ENCODE measurements at regions not wholly inside any gene's neighbourhood (a gene's known extent, or its start where the extent isn't known, plus 50 kb on each side); places are given as distances from the start of the nearest gene placed in this dataset.
"Not testable (repeated sequence)": the region's sequence is repeated elsewhere in the genome, so short reads cannot be mapped to it uniquely, and the experiment has no call there.

GRCh38 chr4:183816077-183816476, 89.0 kb upstream of the STOX2 start:
- no peak for DNase-seq (ENCODE audit: low read depth)

GRCh38 chr4:183816882-183817509, 88.1 kb upstream of the STOX2 start:
- no peak for DNase-seq (ENCODE audit: low read depth)

GRCh38 chr4:183818591-183818990, 86.5 kb upstream of the STOX2 start:
- DNase-seq (ENCODE audit: low read depth): not testable (repeated sequence)

- DNase-seq (ENCODE audit: low read depth): no peak
Measured at GRCh38 chr4:183821076-183821853, 83.8 kb upstream of the STOX2 start.

- no peak for DNase-seq (ENCODE audit: low read depth)
Measured at GRCh38 chr4:183823434-183823833, 81.7 kb upstream of the STOX2 start.

GRCh38 chr4:183825346-183825745, 79.8 kb upstream of the STOX2 start:
- DNase-seq (ENCODE audit: low read depth): no peak

- DNase-seq (ENCODE audit: low read depth): no peak
Measured at GRCh38 chr4:183826461-183826860, 78.6 kb upstream of the STOX2 start.

- DNase-seq (ENCODE audit: low read depth): no peak
Measured at GRCh38 chr4:183828125-183828524, 77.0 kb upstream of the STOX2 start.

GRCh38 chr4:183828839-183829238, 76.3 kb upstream of the STOX2 start:
- no peak for DNase-seq (ENCODE audit: low read depth)

- DNase-seq (ENCODE audit: low read depth): no peak
Measured at GRCh38 chr4:183830438-183830985, 74.6 kb upstream of the STOX2 start.

- DNase-seq (ENCODE audit: low read depth): no peak
Measured at GRCh38 chr4:183831026-183831446, 74.1 kb upstream of the STOX2 start.

GRCh38 chr4:183831683-183832082, 73.4 kb upstream of the STOX2 start:
- no peak for DNase-seq (ENCODE audit: low read depth)

- no peak for DNase-seq (ENCODE audit: low read depth)
Measured at GRCh38 chr4:183832776-183833450, 72.2 kb upstream of the STOX2 start.

- no peak for DNase-seq (ENCODE audit: low read depth)
Measured at GRCh38 chr4:183834252-183834651, 70.9 kb upstream of the STOX2 start.

GRCh38 chr4:183837222-183837621, 67.9 kb upstream of the STOX2 start:
- DNase-seq (ENCODE audit: low read depth): no peak

- no peak for DNase-seq (ENCODE audit: low read depth)
Measured at GRCh38 chr4:183838987-183839712, 66.0 kb upstream of the STOX2 start.

GRCh38 chr4:183840311-183840710, 64.8 kb upstream of the STOX2 start:
- DNase-seq (ENCODE audit: low read depth): peak; percentile 37

- DNase-seq (ENCODE audit: low read depth): no peak
Measured at GRCh38 chr4:183841001-183841400, 64.1 kb upstream of the STOX2 start.

GRCh38 chr4:183842129-183842528, 63.0 kb upstream of the STOX2 start:
- no peak for DNase-seq (ENCODE audit: low read depth)

GRCh38 chr4:183843248-183843671, 61.8 kb upstream of the STOX2 start:
- no peak for DNase-seq (ENCODE audit: low read depth)

- DNase-seq (ENCODE audit: low read depth): no peak
Measured at GRCh38 chr4:183846951-183847350, 58.2 kb upstream of the STOX2 start.

- no peak for DNase-seq (ENCODE audit: low read depth)
Measured at GRCh38 chr4:183848805-183849204, 56.3 kb upstream of the STOX2 start.
